ENCODE measurements at regions not wholly inside any gene's neighbourhood (a gene's known extent, or its start where the extent isn't known, plus 50 kb on each side); places are given as distances from the start of the nearest gene placed in this dataset.

DNA sequence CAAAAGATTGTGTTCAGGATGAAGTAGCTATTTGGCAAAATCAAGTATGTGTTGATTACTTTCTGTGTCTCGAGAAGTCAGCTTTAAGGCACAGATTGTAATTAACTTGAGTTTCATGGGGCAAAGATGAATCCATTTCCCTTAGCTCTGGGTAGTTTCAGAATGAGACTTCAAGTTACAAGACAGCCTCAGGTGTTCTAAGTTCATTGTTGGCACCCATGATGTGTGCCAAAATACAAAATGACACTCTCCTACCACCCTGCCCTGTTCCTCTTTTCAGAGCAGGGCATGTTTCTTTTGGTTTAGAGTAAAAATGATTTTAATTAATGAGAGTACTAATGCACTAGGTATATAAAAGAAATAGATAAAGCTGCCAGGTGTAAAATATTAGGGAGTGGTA is 797.6 kb upstream of the POT1 start:
- TF ChIP-seq, protein P1, sequence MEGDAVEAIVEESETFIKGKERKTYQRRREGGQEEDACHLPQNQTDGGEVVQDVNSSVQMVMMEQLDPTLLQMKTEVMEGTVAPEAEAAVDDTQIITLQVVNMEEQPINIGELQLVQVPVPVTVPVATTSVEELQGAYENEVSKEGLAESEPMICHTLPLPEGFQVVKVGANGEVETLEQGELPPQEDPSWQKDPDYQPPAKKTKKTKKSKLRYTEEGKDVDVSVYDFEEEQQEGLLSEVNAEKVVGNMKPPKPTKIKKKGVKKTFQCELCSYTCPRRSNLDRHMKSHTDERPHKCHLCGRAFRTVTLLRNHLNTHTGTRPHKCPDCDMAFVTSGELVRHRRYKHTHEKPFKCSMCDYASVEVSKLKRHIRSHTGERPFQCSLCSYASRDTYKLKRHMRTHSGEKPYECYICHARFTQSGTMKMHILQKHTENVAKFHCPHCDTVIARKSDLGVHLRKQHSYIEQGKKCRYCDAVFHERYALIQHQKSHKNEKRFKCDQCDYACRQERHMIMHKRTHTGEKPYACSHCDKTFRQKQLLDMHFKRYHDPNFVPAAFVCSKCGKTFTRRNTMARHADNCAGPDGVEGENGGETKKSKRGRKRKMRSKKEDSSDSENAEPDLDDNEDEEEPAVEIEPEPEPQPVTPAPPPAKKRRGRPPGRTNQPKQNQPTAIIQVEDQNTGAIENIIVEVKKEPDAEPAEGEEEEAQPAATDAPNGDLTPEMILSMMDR (IDR thresholded peaks at IDR 0.05; ENCODE audit: poor library complexity, severe bottlenecking): no peak
- no peaks in the 10 kb centered on the region for H3K9me3 ChIP-seq (ENCODE audit: severe bottlenecking)
- no peaks in the 10 kb centered on the region for H3K4me1 ChIP-seq (ENCODE audit: insufficient read depth, poor library complexity, severe bottlenecking)
- no peak overlapping the region for H3K27ac ChIP-seq (ENCODE audit: poor library complexity, severe bottlenecking)
- H3K4me3 ChIP-seq (ENCODE audit: severe bottlenecking): no peak overlapping the region
- ATAC-seq (ENCODE audit: low read depth): no peak
- peaks cover 8% of the 10 kb centered on the region for H3K27me3 ChIP-seq (ENCODE audit: insufficient read depth, poor library complexity, severe bottlenecking)
- H3K36me3 ChIP-seq (ENCODE audit: low read depth): no peaks in the 10 kb centered on the region
- no peak for DNase-seq (ENCODE audit: low spot score)

DNA sequence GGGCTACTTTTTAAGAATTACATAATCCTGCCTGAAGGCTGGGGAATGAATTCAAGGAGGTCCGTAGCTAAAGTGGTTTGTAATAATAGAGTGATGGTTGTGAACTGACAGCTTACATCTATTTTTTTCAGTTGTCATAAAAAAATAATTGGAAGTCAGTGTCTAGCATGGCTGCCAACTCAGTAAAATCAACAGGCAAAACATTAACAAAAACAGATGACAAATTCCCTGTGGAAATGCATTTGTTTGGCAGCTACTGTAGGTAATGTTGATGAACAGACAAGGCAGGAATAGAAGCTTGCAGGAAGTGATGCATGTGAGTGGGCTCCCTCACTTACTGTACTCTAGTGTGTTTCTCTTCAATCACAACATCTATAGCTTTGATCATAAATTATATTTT is 766.0 kb upstream of the POT1 start:
- H3K4me3 ChIP-seq (ENCODE audit: severe bottlenecking): no peak overlapping the region
- H3K36me3 ChIP-seq (ENCODE audit: low read depth): no peaks in the 10 kb centered on the region
- no peaks in the 10 kb centered on the region for H3K27me3 ChIP-seq (ENCODE audit: insufficient read depth, poor library complexity, severe bottlenecking)
- H3K4me1 ChIP-seq (ENCODE audit: insufficient read depth, poor library complexity, severe bottlenecking): no peaks in the 10 kb centered on the region
- no peak for DNase-seq (ENCODE audit: low spot score)
- TF ChIP-seq, protein P1 (IDR thresholded peaks at IDR 0.05; ENCODE audit: poor library complexity, severe bottlenecking): no peak
- ATAC-seq (ENCODE audit: low read depth): no peak
- no peak overlapping the region for H3K27ac ChIP-seq (ENCODE audit: poor library complexity, severe bottlenecking)
- no peaks in the 10 kb centered on the region for H3K9me3 ChIP-seq (ENCODE audit: severe bottlenecking)

DNA sequence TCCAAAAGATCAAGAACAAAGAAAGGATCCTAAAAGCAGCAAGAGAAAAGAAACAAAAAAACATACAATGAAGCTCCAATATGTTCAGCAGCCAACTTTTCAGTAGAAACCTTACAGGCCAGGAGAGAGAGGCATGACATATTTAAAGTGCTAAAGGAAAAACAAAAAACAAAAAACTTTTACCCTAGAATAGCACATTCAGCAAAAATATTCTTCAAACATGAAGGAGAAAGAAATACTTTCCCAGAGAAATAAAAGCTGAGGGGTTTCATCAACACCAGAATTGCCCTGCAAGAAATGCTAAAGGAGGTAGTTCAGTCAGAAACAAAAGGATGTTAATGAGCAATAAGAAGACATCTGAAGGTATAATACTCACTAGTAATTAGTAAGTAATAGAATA is 753.5 kb upstream of the POT1 start:
- Histone ChIP-seq H3K27ac (ENCODE audit: poor library complexity, severe bottlenecking) (no peak overlapping the region), H3K9me3 (ENCODE audit: severe bottlenecking) (no peaks in the 10 kb centered on the region), H3K36me3 (ENCODE audit: low read depth) (no peaks in the 10 kb centered on the region), H3K4me3 (ENCODE audit: severe bottlenecking) (no peak overlapping the region), H3K4me1 (ENCODE audit: insufficient read depth, poor library complexity, severe bottlenecking) (no peaks in the 10 kb centered on the region), H3K27me3 (ENCODE audit: insufficient read depth, poor library complexity, severe bottlenecking) (no peaks in the 10 kb centered on the region)
- ATAC-seq (ENCODE audit: low read depth): no peak
- TF ChIP-seq, protein P1 (IDR thresholded peaks at IDR 0.05; ENCODE audit: poor library complexity, severe bottlenecking): no peak
- DNase-seq (ENCODE audit: low spot score): no peak

DNA sequence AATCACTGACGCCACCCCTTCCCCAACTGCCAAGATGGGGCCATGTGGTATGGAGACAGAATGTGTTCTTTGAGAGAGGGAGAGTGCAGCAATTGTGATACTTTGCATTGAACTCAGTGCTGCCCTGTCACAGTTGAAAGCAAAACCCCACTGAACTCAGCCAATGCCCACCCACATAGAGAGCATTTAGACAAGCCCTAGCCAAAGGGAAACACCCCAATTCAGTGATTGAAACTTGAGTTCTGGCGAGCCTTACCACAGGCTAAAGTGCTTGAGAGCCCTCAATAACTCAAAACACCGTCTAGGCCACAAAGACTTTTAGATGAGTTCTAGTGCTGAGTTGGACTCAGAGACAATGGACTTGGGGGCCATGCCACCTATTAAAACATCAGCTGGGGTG is 751.9 kb upstream of the POT1 start:
- no peak for ATAC-seq (ENCODE audit: low read depth)
- H3K27me3 ChIP-seq (ENCODE audit: insufficient read depth, poor library complexity, severe bottlenecking): no peaks in the 10 kb centered on the region
- TF ChIP-seq, protein P1 (IDR thresholded peaks at IDR 0.05; ENCODE audit: poor library complexity, severe bottlenecking): no peak
- H3K4me3 ChIP-seq (ENCODE audit: severe bottlenecking): no peak overlapping the region
- H3K4me1 ChIP-seq (ENCODE audit: insufficient read depth, poor library complexity, severe bottlenecking): no peaks in the 10 kb centered on the region
- DNase-seq (ENCODE audit: low spot score): no peak
- no peaks in the 10 kb centered on the region for H3K36me3 ChIP-seq (ENCODE audit: low read depth)
- H3K27ac ChIP-seq (ENCODE audit: poor library complexity, severe bottlenecking): no peak overlapping the region
- no peaks in the 10 kb centered on the region for H3K9me3 ChIP-seq (ENCODE audit: severe bottlenecking)

DNA sequence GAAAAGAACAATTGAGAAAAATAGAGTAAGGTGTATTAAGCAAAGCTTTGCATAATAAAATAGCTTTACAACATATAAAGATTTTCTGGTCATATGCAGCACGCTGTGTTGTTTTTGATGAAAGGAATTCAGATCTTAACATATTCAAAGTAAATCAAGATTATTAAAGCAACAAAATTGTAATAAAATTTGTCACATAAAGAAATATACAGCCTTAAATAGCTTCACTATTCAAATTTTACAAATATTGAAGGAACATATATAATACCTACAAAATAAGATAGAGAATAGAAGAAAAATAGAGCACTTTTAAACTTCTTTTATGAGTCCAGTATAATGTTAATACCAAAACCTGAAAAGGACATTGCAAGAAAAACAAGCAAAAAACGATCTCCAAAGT is 749.1 kb upstream of the POT1 start:
- no peaks in the 10 kb centered on the region for H3K27me3 ChIP-seq (ENCODE audit: insufficient read depth, poor library complexity, severe bottlenecking)
- H3K27ac ChIP-seq (ENCODE audit: poor library complexity, severe bottlenecking): no peak overlapping the region
- no peaks in the 10 kb centered on the region for H3K4me1 ChIP-seq (ENCODE audit: insufficient read depth, poor library complexity, severe bottlenecking)
- DNase-seq (ENCODE audit: low spot score) (no peak), ATAC-seq (ENCODE audit: low read depth) (no peak)
- no peaks in the 10 kb centered on the region for H3K36me3 ChIP-seq (ENCODE audit: low read depth)
- TF ChIP-seq, protein P1 (IDR thresholded peaks at IDR 0.05; ENCODE audit: poor library complexity, severe bottlenecking): no peak
- H3K9me3 ChIP-seq (ENCODE audit: severe bottlenecking): no peaks in the 10 kb centered on the region
- H3K4me3 ChIP-seq (ENCODE audit: severe bottlenecking): no peak overlapping the region
